NCI-H748 treated with DMSO at 0.1 percent for 48 hours (cell line): ENCODE measurements at regions not wholly inside any gene's neighbourhood (a gene's known extent, or its start where the extent isn't known, plus 50 kb on each side); places are given as distances from the start of the nearest gene placed in this dataset.

ENCODE experiments used
- DNase-seq: peaks from one replicate; lab custom pipeline; 2025; lab: John Stamatoyannopoulos, UW

DNA sequence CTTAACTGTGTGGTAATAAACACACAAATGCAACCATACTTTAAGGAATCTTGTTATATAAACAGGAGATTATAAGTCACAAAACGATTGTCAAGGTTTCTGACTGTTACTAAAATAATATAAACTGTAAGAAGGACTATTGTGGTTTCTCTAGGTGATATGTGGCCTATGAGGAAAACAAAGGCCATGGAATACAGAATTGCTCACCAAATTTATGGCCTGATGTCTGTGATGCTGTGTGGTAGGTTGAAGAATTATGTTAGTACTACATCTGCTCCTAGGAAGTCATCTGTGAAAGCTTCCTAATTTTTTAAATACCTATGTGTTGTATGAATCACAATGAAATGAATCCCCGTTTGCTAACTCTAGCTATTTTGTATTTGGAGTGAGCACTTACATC lies 875.4 kb upstream of the MAP3K7 start:
- no peak for DNase-seq

GRCh38 chr6:91453224-91453878 lies 866.5 kb upstream of the MAP3K7 start:
- no peak for DNase-seq

DNA sequence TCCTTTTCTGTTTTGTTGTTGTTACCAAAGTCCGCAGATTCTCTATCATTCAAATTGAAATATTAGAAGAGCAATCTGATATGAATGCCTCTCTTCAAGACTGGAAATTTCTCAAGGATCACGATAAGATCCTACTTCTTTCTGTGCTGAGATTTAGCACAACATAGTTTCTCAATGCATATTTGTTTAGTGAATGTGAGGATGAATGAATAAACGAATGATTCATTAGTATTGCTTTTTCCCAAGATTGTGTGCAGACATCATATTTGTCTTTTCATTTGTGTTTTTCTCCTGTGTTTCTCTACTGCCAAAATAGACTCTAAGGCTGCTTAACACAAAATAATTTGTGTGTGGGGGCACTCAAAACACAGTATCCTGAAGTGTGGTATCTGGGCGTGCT lies 862.7 kb upstream of the MAP3K7 start:
- DNase-seq: no peak

DNA sequence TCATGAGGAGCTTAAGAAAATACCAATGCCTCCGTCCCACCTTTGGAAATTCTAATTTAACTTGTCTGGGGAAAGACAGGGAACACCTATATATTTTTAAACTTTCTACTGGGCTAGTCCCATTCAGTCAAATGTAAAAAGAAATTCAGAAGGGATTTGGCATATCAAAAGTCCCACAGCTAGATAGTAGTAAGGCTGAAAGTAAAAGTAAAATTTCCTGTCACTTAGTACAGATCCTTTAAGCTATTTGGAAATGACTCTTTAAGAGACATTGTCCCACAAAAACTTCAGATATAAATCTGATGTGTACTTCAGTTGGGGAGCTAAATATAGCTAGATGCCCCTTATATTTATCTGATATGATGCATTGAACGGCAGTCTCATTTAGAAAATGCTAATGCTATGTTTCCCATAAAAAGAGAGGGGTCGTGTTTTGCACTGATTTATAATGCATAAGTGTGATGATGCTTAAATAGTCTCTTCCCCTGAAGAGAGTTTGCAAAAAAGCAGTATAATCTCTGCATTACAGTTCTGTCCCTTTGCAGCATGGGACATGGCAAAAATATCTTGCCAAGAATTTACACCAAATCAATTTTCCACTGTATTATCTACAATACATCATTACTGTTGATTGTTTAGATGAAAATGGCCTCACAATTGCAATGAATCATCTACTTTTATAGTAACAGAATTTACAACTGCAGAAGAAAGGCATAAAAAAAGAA lies 860.8 kb upstream of the MAP3K7 start:
- no peak for DNase-seq

- no peak for DNase-seq
Measured at GRCh38 chr6:91447081-91447480, 860.2 kb upstream of the MAP3K7 start.

- no peak for DNase-seq
Measured at GRCh38 chr6:91443405-91443804, 856.5 kb upstream of the MAP3K7 start.

- no peak for DNase-seq
Measured at GRCh38 chr6:91442342-91442741, 855.5 kb upstream of the MAP3K7 start.

GRCh38 chr6:91438570-91438969 lies 851.7 kb upstream of the MAP3K7 start:
- no peak for DNase-seq

GRCh38 chr6:91437315-91437729 lies 850.5 kb upstream of the MAP3K7 start:
- DNase-seq: no peak

DNA sequence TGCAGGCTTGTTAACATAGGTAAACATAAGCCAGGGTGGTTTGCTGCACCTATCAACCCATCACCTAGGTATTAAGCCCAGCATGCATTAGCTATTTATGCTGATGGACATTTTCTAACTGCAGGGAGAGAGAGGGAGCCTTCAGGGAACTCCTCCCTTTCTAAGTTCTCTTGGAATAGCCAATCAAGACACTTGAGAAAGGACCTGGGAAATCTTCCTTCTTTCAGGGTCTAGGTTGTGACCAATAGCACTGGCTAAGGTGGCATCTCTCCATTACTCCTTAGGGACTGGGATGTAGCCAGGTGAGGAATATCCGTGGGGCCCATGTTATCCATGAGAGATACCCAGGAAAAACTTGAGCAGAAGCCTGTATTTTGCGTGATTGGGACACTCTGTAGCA lies 849.6 kb upstream of the MAP3K7 start:
- DNase-seq: no peak

GRCh38 chr6:91435630-91436029 lies 848.8 kb upstream of the MAP3K7 start:
- no peak for DNase-seq

DNA sequence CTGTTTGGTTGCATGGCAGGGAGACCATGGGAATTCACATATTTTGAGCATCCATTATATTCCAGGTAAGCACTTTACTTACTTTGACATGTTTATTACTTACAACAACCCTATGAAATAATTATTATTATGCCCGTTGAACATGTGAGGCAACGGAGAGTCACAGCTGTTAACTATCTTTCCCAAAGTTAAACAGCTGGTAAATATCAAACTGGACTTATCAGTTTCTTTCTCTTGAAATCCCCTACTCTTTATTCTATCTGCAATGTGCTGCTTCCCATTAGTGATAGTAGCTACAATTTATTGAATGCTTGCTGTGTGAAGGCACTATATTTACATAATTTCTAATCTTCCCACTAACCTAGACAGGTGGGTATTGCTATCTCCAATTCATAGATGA lies 847.7 kb upstream of the MAP3K7 start:
- DNase-seq: no peak

DNA sequence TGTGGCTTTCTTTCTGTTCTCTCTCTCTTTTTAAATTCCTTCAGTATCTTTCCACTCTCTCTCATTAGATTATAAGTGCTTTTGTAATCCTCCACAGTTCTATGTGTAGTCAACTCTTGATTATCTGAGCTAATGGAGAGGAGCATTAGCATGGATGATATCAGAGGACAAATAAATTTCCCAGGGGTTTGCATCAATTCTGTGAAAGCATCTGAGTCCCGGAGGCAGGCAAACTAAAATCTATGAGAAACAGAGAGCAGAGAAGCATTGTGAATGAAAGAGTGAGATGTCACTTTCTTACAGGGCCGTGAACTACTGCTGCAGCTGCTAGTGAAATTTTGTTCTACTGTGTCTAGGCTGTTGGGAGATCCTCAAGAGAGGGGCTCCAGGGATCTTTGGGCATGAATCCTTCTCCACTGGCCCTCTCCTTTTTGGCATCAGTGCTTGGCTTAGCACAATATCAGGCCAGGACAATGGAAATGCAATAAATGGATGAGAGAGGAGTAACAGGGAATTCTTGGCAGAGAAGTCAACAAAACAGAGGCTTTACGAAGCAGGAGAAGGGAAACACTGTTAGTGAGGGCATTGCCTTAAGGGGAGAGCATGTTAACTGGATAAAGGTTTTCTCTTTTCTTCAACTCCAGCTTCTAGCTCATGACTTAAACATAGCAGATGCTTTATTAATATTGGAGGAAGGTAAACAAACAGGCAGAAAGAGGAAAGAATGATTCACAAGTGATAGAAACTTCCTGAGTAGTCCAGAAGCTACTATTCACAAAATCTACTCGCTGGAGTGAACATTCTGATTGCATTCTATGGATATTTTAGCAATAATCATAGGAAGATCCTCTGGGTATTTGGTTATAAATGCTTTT lies 847.0 kb upstream of the MAP3K7 start:
- no peak for DNase-seq

DNA sequence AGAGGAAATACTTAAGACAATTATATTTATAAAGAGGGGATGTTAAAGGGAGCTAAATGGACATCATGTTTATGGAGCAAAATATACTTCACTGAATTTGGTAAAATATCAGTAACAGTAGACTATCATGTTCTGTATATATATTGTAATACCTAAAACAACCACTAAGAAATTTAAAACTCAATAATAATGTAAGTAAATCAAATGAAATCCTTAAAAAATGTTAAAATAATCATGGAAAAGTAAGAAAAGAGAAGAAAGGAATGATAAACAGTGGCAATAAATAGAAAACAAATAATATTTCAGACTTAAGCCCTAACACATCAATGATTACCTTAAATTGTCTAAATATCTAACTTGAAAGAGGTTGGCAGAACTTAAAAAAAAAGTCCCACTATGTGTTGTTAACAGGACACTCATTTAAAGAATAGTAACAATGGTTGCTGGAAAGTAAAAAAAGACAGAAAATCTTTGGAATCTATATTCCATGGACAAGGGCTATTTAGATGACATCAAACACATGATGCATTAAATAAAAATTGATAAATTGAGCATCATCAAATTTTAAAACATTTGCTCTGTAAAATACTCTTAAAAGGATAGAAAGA lies 842.2 kb upstream of the MAP3K7 start:
- no peak for DNase-seq

DNA sequence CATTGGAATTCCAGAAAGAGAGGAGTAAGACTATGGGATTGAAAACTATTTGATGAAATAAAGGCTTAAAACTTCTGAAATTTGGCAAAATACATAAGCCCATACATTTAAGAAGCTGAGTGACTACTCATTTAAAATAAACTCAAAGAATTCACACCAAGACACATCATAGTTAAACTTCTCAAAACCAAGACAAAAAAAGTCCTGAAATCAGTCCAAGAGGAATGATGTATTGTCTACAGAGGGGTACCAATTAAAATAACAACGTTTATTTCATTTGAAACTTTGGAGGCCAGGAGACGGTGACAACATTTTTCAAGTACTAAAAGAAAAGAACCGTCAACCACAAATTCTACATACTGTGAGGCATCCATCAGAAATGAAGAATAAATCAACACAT lies 841.4 kb upstream of the MAP3K7 start:
- DNase-seq: no peak

DNA sequence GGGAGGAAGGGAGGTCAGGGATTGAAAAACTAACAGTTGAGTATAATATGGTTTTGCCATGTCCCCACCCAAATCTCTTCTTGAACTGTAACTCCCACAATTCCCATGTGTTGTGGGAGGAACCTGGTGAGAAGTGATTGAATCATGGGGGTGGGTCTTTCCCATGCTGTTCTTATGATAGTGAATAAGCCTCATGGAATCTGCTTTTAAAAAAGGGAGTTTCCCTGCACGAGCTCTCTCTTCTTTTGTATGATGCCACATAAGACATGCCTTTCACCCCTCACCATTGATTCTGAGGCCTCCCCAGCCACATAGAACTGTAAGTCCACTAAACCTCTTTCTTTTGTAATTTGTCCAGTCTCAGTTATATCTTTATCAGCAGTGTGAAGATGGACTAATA lies 833.4 kb upstream of the MAP3K7 start:
- no peak for DNase-seq

DNA sequence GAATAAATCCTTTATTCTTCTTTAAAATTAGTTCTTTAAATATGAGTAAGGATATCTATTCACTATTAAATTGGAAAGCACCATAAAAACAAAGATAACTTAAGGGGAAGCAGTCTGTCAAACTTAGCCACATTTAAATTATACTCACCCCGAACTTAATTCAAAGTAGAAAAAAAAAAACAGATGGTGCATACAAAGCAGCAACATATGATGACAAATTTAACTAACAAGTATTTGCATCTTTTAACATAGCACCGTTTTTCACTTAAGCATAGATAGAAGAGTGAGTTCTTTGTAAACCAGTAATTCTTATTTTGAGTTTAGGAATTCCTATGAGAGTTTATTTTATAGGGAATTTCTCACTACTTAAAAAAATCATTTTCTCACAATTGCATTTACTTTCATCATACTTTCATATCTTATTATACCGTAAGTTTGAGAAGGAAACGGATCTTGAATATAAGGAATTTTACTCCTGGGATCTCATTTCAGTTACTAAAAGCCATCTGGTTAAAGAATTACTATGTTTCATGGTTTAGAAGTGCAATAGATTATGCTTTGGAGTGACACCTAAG lies 828.2 kb upstream of the MAP3K7 start:
- DNase-seq: no peak

DNA sequence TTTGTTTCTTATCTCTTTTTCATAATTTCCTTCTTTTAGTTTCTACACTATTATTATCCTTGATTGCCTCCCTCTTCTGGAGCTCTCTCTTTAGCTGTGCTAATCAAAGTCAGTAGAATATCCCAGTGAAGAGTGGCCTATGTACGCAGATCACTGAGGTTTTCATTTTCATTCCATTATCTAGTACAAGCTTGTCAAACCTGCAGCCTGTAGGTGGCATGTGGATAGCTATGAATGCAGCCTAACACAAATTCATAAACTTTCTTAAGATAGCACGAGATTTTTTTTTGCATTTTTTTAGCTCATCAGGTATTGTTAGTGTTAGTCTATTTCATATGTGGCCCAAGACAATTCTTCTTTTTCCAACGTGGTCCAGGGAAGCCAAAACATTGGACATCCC lies 825.7 kb upstream of the MAP3K7 start:
- no peak for DNase-seq

DNA sequence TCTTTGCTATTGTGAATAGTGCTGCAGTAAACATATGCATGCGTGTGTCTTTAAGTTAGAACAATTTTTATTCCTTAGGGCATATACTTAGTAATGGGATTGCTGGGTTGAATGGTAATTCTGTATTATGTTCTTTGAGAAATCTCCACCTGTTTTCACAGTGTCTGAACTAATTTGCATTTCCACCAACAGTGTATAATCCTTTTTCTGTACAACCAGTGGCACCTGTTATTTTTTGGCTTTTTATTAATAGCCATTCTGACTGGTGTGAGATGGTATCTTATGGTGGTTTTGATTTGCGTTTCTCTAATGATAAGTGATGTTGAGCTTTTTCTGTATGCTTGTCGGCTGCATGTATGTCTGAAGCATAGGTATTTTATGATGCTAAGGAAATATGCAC lies 820.8 kb upstream of the MAP3K7 start:
- DNase-seq: no peak

DNA sequence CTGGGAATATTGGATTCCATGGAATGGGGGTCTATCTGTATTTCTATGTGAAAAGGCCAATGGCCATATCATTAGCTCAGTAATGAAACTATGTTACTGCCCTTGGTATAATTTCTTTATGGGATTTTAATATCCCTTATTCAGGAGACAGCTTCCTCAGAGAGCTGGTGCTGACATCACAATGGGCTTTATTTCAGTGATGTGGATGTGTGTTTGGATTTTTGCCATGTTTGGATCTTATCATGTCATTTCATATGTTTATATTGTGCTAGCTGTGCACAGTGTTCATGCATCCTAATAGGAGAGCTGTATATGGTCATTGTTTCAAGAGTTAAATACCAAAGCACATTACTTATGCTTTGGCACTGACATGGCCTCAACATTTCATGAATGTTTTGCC lies 806.1 kb upstream of the MAP3K7 start:
- no peak for DNase-seq

DNA sequence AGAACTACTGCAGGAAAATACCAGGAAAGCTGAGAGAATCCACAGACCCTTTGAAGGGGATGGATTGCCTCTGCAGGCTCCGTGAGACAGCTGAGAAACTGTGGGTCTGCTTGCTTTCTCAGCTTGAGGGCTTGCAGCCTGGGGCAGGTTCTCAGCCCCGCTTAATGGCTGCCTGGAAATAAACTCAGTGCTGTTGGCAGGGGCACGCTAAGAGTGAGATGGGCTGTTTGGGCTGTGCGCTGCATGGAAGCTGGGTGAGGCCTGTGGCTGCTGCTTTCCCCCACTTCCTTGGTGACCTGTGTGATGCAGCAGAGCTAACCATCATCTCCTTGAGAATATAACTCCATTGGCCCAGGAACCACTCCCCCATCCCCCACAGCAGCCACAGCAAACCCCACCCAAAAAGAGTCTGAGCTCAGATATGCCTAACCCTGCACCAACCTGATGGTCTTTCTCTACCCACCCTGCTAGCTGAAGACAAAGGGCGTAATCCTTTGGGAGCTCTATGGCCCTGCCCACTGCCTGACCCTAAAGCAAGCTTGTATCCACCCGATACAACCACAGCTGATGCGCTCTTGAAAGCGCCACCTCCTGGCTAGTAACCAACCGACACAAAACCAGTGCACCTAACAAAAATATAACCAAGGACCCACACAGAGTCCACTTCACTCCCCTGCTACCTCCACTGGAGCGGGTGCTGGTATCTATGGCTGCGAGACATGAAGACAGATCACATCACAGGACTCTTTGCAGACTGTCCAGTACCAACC lies 800.6 kb upstream of the MAP3K7 start:
- DNase-seq: no peak
